ENCODE measurements at regions not wholly inside any gene's neighbourhood (a gene's known extent, or its start where the extent isn't known, plus 50 kb on each side); places are given as distances from the start of the nearest gene placed in this dataset.
"Not testable (repeated sequence)": the region's sequence is repeated elsewhere in the genome, so short reads cannot be mapped to it uniquely, and the experiment has no call there.

DNA sequence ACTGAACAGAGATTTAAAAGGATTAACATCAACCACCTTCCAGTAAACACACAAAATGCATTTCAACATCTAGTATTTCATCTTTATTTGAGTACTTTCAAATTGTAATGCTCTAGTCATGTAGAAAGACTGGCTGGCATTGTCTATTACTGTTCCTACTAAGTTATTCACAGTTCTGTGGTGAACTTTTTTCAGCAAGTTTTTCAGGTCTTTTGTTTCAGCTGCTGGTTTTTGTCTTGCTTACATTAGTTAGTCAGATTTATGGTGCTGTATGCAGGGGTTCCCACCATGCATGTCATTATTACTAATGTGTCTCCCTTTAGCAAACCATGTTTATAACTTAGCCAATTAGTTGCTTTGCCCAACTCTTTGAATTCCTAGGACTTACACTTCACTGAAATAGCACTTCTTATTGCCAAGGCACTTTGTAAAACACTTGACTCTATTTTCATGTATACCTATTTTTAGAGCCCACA, 253.4 kb upstream of the KITLG start:
- DNase-seq (ENCODE audit: low read depth in 2 of 2), result no peak

DNA sequence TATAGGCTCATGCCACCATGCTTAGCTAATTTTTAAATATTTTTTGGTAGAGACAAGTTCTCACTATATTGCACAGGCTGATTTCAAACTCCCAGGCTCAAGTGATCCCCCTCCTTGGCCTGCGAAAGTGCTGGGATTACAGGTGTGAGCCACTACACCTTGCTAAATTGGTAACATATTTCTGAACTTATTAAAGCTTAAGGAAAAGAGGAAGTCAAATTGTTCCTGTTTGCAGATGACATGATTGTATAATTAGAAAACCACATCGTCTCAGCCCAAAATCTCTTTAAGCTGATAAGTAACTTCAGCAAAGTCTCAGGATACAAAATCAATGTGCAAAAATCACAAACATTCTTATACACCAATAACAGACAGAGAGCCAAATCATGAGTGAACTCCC, 248.3 kb upstream of the KITLG start:
- not testable (repeated sequence) for DNase-seq (ENCODE audit: low read depth in 2 of 2)

DNA sequence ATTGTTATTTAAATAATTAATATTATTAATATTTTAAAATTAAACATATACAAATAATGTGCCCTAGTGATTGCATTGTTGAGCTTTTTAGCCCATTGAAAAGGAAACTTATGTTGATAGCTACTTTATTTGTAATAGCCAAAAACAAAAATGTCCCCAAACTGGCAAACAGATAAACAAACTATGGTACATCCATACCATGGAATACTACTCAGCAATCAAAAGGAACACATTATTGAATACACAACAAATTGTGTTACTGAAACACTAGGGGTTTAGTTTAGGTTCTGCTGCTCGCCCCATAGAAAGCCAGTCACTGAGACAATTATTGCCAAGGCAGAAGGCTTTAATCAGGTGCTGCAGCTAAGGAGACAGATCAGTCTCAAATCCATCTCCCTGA, 239.7 kb upstream of the KITLG start:
- DNase-seq (ENCODE audit: low read depth in 2 of 2), result no peak

DNA sequence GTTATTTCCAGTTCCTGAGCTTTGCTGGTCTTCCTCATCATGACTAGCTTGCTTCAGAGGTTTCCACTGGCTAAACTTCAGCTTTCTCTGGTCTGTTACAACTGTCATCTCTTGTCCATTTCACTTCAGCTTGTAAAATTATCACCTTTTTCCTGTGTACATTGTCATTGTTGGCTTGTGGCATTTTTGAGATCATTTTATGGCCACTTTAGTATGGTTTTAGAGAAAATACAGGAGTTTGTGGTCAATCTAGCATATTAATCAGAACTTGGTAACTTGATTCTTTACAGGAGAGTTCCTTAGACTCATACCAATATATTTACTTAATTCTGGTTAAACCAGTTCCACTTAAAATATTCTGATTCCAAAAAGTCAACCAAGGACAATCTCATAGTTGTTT, 235.9 kb upstream of the KITLG start:
- no peak for DNase-seq (ENCODE audit: low read depth in 2 of 2)

DNA sequence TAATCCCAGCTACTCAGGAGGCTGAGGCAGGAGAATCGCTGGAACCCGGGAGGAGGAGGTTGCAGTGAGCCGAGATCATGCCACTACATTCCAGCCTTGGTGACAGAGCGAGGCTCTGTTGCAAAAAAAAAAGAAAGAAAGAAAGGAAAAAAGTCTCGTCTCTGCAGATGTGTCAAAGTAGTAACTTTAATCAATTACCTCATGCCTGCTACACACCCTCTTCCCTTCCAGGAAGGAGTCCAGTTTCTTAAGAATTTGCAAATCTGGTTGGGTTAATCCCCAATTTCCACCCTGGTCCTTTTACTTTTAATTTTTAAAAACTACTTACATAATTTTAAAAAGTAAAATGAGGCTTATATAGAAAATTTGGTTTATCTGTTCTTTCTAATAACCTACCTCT, 234.5 kb upstream of the KITLG start:
- DNase-seq (ENCODE audit: low read depth in 2 of 2), result no peak

DNA sequence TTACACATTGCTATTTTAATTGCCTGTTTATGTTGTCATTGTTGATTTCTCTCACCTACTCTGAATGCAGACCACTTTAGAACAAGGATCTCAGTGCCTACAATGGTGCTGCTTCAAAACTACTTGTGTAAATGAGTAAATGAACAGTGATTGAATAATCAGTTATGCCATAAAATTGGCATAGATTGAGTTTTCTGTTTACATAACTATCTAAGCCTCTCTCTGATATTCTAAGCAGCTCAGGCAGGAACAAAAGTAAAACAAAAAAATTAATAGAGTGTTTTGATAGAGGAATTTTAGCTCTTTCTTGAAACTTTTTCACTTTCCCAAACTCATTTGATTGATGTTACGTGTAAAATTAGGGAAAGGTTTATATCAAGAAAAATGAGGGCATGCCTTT, 232.3 kb upstream of the KITLG start:
- no peak for DNase-seq (ENCODE audit: low read depth in 2 of 2)

DNA sequence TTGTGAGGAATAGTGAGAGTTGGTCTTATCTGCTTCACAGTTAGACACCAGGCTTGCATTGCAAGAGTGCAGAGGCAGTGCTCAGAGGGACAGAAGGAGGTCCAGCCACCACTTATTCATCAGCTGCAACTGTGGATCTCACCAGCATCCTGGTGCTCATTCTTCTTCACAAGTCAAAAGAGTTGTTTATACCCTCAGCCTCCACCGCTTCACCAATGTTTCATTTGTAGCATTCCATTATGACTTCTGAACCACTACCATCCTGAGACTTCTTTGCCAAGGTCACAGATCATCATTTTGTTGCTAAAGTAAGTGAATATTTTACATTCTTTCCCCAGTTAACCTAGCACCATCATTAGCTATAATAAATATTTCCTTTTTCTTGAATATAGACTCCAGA, 230.5 kb upstream of the KITLG start:
- DNase-seq (ENCODE audit: low read depth in 2 of 2), result no peak

DNA sequence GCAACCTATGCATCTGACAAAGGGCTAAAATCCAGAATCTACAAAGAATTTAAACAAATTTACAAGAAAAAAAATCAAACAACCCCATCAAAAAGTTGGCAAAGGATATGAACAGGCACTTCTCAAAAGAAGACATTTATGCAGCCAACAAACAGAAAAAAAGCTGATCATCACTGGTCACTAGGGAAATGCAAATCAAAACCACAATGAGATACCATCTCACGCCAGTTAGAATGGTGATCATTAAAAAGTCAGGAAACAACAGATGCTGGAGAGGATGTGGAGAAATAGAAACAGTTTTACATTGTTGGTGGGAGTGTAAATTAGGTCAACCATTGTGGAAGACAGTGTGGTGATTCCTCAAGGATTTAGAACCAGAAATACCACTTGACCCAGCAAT, 229.6 kb upstream of the KITLG start:
- DNase-seq (ENCODE audit: low read depth in 2 of 2), result not testable (repeated sequence)

DNA sequence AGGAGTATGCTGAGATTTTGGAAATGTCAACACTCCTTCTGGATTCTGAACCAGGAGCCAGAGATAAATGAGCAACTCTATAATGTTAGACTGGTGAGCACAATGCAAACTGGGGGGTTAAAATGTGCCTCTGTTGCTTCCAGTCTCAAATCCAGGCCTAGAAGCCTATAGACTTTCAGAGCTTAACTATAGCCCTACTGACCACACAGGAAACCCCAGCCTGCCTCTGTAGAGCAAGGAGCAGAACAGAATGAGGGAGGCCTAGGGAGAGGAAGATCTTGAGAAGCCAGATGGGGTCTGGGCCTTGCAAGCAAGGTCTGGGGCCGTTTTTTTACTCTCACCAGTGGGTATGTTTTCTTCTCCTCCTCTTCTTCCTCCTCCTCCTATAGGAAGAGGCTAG, 225.4 kb upstream of the KITLG start:
- no peak for DNase-seq (ENCODE audit: low read depth in 2 of 2)

DNA sequence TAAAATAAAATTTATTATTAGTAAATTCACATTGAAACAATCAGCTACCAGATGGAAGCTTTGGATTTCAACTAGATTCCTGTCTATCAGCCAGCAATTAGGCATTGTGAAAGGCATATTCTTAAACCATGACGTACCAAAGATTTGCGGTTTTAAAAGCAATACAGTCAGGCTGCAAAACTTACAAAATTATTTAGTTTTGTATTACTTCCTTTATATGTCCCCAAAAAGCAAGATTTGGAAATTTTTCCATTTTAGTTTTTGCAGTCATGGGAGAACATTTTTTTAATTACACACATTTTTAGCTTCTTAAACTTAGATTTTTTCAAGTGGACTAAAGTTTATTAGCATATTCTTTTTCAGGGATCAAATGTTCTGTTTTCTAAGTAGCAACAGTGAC, 225.0 kb upstream of the KITLG start:
- DNase-seq (ENCODE audit: low read depth in 2 of 2), result no peak

DNA sequence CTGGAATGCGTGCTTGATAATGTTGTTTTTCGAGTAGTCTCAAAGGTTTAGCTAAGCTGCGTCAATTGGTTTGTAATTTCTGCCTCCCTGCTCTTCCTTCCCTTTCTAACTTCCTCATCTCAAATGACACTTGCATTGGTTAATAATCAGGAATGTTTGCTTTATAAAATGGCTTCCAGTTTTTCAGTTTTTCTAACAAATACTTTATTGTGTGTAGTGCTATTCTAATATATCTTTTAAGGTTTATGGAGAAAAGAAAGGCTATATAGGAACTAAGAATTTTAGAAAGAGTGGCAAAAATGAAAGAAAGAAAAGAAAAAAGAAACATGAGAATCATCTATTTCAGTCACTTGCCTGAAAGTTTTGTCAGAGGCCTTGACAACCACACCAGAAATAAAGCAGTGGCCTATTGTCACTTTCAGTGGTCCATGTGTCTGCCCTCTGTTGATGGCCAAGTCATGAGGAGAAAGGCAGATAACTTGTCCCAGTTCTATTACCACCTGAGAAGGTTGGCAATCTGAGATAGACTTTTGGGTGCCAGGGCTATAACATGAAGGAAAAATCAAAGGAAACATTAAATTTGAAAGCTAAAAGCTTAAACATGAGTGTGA, 221.9 kb upstream of the KITLG start:
- no peak for DNase-seq (ENCODE audit: low read depth in 2 of 2)

DNA sequence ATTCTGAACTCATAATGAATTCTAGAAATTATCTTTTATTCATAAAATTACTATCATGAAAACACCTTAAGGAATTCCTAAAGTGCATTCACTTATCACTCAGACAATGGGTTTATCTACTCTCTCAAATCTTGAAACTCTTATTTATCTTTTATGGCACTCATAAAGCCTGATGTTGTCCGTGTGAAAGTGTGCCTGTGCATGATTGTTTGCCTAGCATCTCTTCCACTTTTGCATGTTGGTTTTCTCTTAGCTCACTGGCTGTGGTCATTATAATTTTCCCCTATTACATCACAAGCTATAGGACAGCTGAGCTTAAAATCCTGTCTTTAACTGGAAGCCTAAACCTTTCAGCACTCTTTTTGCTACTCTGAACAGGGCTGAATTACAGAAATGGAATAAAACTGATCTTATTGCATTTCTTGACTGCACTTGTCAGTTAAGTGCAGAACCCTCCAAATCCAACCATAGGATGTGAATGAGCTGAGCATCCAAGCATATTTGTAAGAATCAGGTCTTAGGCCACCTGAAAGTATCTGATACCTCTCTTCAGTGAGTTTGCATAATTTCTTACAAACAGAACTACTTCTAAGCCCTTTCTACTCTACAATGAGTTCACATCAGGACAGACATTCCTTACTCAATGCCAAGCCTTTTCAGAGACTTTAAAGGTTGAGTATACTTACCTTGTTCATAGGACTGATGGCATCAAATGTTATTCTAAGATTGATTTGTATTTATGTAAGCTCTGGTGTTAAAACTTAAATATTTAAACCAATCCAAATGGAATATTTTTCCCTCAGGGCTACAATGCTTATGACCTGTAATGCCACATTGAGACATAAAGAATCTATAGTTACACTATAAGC, 221.2 kb upstream of the KITLG start:
- no peak for DNase-seq (ENCODE audit: low read depth in 2 of 2)

DNA sequence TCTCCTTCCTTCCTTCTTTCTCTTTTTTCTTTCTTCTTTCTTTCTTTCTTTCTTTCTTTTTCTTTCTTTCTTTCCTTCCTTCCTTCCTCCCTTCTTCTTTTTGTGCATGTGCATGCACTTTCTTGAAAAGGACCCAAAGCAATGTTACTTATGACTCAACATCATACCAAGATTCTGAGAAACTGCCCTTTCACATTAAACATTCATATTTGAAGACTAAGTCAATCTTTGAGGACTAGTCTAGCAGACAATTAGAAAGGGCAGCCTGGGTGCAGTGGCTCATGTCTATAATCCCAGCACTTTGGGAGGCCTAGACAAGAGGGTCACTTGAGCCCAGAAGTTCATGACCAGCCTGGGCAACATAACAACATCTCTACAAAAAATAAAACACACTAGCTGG, 212.8 kb upstream of the KITLG start:
- no peak for DNase-seq (ENCODE audit: low read depth in 2 of 2)

DNA sequence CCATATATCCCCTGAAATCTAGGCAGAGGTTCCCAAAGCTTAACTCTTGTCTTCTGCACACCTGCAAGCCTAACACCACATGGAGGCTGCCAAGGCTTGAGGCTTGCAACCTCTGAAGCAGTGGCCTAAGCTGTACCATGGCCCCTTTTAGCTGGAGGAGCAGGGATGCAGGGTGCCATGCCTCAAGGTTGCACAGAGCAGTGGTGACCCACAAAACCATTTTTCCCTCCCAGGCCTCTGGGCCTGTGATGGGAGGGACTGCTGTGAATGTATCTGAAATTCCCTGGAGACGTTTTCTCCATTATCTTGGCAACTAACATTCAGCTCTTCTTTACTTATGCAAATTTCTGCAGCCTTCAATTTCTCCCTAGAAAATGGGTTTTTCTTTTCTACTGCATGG, 210.0 kb upstream of the KITLG start:
- DNase-seq (ENCODE audit: low read depth in 2 of 2), result no peak

DNA sequence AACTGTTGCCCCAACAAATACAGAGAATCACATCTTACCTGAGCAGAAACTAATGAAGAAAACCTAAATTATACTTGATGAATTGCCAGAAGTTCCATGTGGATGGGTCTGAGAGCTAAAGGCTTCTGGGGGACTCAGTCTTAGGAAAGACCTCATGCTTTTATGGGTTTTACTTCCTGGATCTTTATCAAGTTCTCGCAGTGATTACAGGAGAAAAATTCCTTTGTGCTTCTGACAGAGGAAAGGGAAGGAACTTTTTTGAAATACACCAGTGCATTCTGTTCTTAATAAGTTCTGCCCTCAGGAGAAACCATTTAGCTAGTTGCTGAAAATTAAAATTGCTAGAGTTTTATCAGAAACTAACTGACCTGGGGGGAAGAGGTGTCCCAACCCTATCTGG, 203.9 kb upstream of the KITLG start:
- DNase-seq (ENCODE audit: low read depth in 2 of 2), result no peak

DNA sequence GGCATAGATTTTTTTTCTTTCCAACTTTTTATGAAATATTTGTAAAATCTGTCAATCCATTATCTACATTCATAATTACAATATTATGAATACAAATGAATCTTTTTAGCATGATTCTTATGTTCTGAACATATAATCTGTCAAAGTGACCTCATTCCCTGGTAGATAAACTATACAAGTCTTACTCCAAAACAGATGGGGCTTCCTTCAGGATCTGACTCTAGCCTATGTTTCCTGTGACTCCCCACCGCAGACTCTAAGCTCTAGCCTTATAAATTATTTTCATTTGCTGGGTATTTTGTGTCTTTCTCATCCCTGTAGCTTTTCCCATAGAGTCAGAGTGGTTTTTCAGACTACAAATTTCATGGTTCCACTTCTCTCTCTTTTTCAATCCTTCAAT, 202.1 kb upstream of the KITLG start:
- no peak for DNase-seq (ENCODE audit: low read depth in 2 of 2)

DNA sequence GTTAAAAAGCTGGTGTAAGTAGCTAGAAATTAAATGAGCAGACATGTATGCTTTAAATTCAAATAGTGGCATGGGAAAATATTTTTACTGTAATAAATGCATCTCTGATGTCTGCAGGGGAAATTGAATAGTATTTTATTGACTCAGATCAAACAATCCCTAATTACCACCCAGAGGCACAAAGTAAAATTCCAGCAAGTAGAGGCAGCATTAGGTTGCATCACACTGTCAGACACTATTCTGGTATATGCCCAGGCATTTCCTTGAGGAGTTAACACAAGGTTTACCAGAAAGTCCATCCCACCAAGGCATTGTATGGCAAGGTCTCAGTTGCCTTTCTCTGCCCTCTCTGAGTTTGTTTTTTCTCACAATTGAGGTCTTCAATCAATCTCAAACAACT, 201.6 kb upstream of the KITLG start:
- no peak for DNase-seq (ENCODE audit: low read depth in 2 of 2)

DNA sequence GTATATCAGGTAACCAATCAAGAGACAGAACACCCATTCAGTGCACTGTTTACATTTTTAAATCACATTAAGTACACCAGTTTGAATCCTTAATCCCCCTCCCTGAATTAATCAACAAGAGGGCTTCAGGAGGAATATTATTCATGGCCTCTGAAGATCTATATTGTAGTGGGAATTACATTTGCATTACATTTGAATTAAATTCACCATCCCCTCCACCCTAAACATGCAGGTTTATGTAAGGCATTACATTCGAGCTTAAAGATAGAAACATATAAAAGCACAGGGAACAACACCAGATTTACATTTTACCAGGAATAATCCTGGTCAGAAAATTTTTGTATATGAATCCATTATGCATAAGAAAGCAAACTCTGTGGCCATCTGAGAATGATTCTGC, 197.8 kb upstream of the KITLG start:
- DNase-seq (ENCODE audit: low read depth in 2 of 2), result no peak

DNA sequence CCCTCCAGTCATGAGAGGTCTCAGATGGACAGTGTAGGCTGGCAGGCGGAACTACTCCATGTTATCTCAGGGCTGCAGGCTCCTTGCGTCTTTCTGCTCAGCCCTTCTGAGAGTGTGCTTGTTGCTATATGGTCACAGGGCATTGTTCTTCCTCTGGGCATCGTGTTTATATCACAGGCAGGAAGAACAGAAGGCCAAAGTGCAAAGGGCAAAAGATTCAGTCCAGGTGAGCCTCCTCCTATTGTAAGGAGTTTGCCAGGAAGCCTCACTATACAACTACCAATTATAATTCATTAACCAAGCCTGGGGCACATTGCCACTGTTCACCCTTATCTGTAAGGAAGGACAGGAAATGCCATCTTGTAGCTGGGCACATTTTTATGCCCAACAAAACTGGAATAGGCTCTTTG, 195.5 kb upstream of the KITLG start:
- no peak for DNase-seq (ENCODE audit: low read depth in 2 of 2)

DNA sequence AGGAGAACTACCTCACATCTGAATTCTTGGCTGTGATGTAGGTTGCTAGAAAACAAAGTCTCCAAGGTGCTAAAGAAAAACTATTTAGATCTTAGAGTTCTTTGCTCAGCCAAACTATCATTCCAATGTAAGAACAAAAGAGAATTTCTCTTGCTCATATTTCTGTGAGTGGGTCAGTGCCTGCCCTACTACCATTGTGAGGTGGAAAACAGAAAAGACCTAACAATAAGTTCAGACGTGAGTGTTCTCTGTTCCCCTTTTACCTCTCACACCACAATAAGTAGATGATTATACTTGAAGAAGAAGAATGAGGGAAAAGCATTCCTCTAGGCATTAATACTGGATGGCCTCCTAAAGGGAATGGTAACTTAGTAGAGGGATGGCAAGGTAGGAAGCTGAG, 187.4 kb upstream of the KITLG start:
- DNase-seq (ENCODE audit: low read depth in 2 of 2), result no peak

DNA sequence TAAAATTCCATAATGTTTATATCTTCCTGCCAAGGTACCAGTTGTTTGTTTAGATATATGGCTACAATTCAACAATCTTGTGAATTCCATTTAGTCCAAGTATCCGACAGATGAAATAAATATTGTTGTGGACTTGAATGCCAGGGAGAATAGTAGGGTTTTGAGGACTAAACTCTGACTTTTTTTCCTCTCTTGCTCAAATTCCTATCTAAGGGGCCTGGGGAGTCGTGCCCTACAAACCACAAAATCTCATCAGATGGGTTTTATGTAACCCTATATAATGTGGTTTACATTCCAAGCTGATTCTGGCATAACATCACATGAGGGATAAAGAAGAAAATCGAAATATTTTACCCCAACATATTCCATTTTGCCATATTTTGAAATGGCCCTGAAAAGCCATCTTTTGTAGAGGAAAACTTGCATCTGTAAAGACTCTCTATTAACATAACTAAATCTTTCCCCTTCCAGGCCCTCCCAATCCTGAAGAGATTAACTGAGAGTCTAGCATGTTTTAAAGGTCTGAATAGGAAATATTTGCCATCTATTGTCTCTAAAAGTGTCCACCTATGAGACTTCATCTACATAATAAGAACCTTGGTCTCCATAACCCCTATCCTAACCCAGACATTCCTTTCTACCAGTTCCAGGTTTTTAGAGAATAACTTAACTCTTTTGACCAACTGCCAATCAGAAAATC, 184.7 kb upstream of the KITLG start:
- no peak for DNase-seq (ENCODE audit: low read depth in 2 of 2)

DNA sequence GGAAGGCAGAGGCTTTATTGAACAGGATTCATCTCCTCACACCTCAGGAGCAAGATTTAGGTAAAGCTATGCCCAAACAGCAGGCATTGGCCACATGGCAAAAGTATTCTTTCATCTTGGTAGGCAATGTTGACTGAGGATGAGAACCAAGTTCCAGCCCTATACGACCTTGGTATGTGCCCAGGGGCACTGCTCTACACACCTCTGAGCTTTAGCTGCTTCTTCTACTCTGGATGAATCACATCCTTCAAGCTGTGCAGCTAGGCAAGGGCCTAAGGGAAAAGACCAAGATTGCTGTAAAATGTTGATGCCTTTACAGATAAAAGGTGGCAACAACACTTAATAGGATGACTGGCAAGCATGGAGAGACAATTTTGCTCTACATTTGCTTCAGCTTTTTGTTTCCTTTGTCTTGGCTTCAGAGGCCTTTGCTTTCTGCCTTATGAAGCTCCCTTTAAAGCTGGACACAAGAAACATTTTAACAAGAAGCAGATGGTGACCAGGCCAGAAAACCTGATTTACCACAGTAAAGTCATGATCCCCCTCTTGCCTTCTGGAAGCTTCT, 183.3 kb upstream of the KITLG start:
- no peak for DNase-seq (ENCODE audit: low read depth in 2 of 2)

DNA sequence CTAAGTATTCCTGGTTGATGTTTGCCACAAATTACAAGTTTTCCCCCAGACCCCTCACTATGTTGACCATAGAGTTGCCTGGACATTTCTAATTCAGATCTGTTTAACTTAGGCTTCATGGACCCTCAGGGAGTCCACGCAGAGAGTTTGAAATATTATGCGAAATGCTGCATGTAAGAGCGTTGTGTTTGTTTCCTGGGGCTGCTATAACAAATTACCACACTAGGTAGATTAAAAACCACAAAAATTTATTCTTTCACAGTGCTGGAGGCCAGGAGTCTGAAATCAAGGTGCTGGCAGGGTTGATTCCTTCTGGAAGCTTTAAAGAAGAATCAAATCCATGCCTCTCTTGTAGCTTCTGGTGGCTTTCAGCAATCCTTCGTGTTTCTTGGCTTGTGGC, 177.9 kb upstream of the KITLG start:
- no peak for DNase-seq (ENCODE audit: low read depth in 2 of 2)
